SJCRH30 (cell line): ENCODE measurements at regions not wholly inside any gene's neighbourhood (a gene's known extent, or its start where the extent isn't known, plus 50 kb on each side); places are given as distances from the start of the nearest gene placed in this dataset.

Source experiments
- DNase-seq, 2 experiments: peaks; one replicate each; pipeline ENCODE4 v3.0.0-alpha.2; 2015 to 2020
- H3K27ac ChIP-seq: fragments of 250-450 bp; sonication (Bioruptor Pico); 2 replicates; pipeline ENCODE4 v1.5.1; 2020; ENCODE audit warnings: mild to moderate bottlenecking, moderate library complexity
- H3K27me3 ChIP-seq: fragments of 250-450 bp; sonication (Bioruptor Pico); 2 replicates; pipeline ENCODE4 v1.5.1; 2020; ENCODE audit warnings: mild to moderate bottlenecking, moderate library complexity
- H3K36me3 ChIP-seq: fragments of 250-450 bp; sonication (Bioruptor Pico); 2 replicates; pipeline ENCODE4 v1.5.1; 2020; ENCODE audit warnings: mild to moderate bottlenecking, moderate library complexity
- H3K4me1 ChIP-seq: fragments of 250-450 bp; sonication (Bioruptor Pico); 2 replicates; pipeline ENCODE4 v1.5.1; 2020; ENCODE audit warnings: mild to moderate bottlenecking, moderate library complexity
- H3K4me3 ChIP-seq: fragments of 250-450 bp; sonication (Bioruptor Pico); 2 replicates; pipeline ENCODE4 v1.5.1; 2020; ENCODE audit warnings: mild to moderate bottlenecking, moderate library complexity
- H3K9me3 ChIP-seq: fragments of 250-450 bp; sonication (Bioruptor Pico); replicated peaks from 2 replicates; pipeline ENCODE4 v1.5.1; 2020; ENCODE audit warnings: mild to moderate bottlenecking, moderate library complexity

DNA sequence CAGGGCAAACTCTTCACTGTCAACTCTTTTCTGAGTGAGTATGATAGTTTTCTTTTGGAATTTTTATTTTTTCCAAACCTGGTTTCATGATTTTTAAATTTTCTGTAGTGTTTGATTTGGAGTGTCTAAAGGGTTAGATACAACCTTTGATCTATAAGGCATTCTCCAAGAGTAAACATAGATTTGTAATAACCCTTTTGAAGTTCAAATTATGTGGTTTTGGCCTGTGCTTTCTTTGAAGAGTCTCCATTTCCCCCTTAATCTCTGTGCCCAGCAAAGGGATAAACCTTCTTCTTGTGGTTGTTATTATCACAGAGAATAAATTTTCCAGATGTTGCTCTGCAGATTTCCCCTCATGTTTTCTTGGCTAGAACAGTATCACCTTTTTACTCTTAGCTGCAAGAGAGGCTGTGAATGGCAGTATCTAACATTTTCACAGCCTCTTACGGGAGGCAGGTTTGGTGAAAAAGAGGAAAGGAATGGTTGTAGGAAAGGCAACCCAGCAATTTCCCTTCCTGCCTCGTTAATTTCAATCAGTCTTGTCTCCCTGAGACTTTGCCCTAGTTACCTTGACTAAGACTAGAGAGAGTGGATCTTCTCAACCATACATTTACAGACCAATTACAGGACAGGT is 83.3 kb upstream of the AKIRIN2 start:
- no peaks in the 10 kb centered on the region for H3K36me3 ChIP-seq

GRCh38 chr6:87784690-87785089 is 82.7 kb upstream of the AKIRIN2 start:
- no peaks in the 10 kb centered on the region for H3K27me3 ChIP-seq
- H3K9me3 ChIP-seq, result no peaks in the 10 kb centered on the region
- no peak for DNase-seq
- H3K4me3 ChIP-seq, result no peak overlapping the region
- no peaks in the 10 kb centered on the region for H3K36me3 ChIP-seq
- H3K27ac ChIP-seq, result no peak overlapping the region
- H3K4me1 ChIP-seq, result no peaks in the 10 kb centered on the region

More for the DNA sequence above, 83.3 kb upstream of the AKIRIN2 start:
- no peak for DNase-seq
- no peaks in the 10 kb centered on the region for H3K27me3 ChIP-seq
- no peak overlapping the region for H3K4me3 ChIP-seq
- H3K4me1 ChIP-seq, result no peaks in the 10 kb centered on the region
- no peak overlapping the region for H3K27ac ChIP-seq
- H3K9me3 ChIP-seq, result no peaks in the 10 kb centered on the region

- Histone ChIP-seq H3K4me1 (no peaks in the 10 kb centered on the region), H3K27ac (no peak overlapping the region), H3K9me3 (no peaks in the 10 kb centered on the region), H3K27me3 (no peaks in the 10 kb centered on the region), H3K36me3 (no peaks in the 10 kb centered on the region), H3K4me3 (no peak overlapping the region)
- no peak for DNase-seq
These were observed 82.0 kb upstream of the AKIRIN2 start for GRCh38 chr6:87784051-87784450.

DNA sequence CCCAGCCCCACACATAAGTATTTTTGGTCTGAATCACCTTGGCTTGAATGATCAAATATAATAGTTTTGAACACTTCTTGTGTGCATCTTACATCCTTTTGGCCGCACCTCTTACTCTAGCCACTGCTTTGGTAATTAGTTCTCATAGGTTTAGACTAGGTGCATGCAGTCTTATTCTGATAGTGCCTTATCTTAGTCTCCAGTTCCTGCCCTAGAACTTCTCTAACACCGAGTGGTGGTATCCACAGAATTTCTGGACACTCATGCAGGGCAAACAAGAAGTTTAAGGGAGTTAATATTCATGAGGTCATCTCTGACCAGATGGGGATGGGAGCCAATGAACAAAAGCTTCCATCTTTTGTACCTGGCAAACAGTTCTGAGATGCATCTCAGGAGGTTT is 77.5 kb upstream of the AKIRIN2 start:
- H3K27me3 ChIP-seq, result no peaks in the 10 kb centered on the region
- no peaks in the 10 kb centered on the region for H3K36me3 ChIP-seq
- no peaks in the 10 kb centered on the region for H3K4me1 ChIP-seq
- DNase-seq, result no peak
- H3K9me3 ChIP-seq, result no peaks in the 10 kb centered on the region
- H3K27ac ChIP-seq, result no peak overlapping the region
- H3K4me3 ChIP-seq, result no peak overlapping the region

DNA sequence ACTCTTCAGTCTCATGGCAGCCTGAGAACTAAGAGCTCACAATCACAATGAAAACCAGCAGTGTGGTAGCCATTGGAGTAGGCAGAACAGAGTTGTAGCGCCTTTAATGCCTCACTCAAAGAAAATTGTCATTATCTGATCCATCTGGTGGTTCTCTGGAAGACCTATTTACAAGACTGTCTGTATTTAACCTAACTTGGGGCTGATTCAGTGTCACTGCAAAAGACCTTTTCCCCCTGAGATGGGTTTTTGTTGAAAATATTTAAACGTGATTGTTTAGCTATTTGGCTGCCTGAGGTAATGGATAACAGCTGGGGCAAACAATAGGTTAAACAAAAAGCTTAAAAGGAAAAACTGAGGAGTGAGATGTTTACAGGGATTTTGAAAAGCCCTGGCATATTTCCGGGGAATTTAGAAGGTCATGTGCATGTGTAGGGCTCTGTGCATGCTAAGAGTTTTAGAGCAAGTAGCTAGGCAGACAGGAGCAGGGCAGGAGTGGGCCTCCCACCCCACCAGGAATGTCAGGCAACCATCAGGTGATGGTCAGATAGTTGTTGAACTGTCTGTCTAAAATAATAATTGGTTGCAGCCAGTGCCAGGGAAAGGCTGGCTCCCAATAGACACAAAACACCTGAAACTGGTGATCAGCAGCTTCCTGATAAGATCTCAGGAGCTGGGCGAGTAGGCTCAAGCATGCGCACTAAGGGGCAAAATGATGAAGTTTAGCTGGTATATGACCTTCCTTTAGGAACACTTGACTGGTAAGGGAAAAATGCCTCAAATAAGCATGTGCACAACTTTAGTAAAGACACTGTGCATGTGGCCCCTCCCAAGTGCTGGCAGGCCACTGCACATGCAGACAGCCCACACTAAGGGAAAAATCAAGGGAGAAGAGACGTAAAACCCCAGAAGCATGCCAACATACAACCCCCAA is 70.8 kb upstream of the AKIRIN2 start:
- peak overlapping the region; percentile 26; the same call in 1 of the 2 replicates for H3K27ac ChIP-seq
- H3K36me3 ChIP-seq, result no peaks in the 10 kb centered on the region
- DNase-seq, result peak; percentile 13 to 64
- no peaks in the 10 kb centered on the region for H3K27me3 ChIP-seq
- H3K9me3 ChIP-seq, result no peaks in the 10 kb centered on the region
- H3K4me1 ChIP-seq, result peaks cover 8% of the 10 kb centered on the region
- H3K4me3 ChIP-seq, result peak overlapping the region; percentile 19; the same call in 1 of the 2 replicates

- Histone ChIP-seq H3K4me3 (no peak overlapping the region), H3K4me1 (peaks cover 6% of the 10 kb centered on the region), H3K36me3 (no peaks in the 10 kb centered on the region), H3K27ac (no peak overlapping the region), H3K27me3 (no peaks in the 10 kb centered on the region), H3K9me3 (no peaks in the 10 kb centered on the region)
- DNase-seq, result no peak
These were observed 65.4 kb upstream of the AKIRIN2 start for GRCh38 chr6:87767478-87767877.

GRCh38 chr6:87766211-87766610 is 64.2 kb upstream of the AKIRIN2 start:
- peak in 1 of 2 experiments; percentile 38 for DNase-seq
- H3K27ac ChIP-seq, result no peak overlapping the region
- H3K36me3 ChIP-seq, result no peaks in the 10 kb centered on the region
- H3K9me3 ChIP-seq, result no peaks in the 10 kb centered on the region
- no peaks in the 10 kb centered on the region for H3K27me3 ChIP-seq
- no peaks in the 10 kb centered on the region for H3K4me1 ChIP-seq
- H3K4me3 ChIP-seq, result no peak overlapping the region

DNA sequence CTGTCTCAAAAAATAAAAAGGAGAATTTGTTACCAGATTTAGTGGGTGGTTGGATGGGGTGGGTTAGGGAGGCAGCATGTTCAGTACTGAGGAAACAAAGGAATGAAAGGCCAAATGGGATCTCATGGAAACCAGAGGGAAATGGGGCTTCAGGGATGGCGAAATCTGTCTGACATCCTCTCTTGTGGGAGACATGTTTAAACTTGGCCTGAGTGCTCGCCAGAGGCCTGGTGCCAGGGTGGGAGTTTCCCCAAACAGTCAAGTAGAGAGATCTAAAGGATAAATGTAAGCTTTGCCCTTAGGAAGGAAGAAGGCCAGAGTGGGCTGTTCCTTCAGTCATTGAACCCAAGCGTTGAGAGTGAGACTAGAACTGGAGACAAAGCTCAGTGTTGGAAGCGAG is 61.9 kb upstream of the AKIRIN2 start:
- Histone ChIP-seq H3K9me3 (no peaks in the 10 kb centered on the region), H3K4me1 (no peaks in the 10 kb centered on the region), H3K27ac (no peak overlapping the region), H3K4me3 (no peak overlapping the region), H3K36me3 (no peaks in the 10 kb centered on the region), H3K27me3 (no peaks in the 10 kb centered on the region)
- no peak for DNase-seq

DNA sequence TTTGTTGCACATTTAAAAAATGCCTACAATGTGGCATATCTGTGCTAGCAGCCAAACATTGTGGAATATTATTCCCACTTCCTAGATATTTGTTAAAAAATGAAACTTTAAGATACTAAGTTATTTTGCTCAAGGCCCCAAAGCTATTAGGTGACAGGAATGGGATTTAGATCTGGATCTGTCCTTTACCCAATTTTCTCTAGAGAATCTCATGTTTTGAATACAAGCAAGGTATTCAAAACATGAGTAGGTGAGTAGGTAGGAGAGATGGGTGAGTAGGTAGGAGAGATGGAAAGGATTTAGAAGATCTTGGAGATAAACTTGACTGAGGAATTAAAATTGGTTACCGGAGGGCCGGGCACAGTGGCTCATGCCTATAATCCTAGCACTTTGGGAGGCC is 61.2 kb upstream of the AKIRIN2 start:
- no peak for DNase-seq
- Histone ChIP-seq H3K36me3 (no peaks in the 10 kb centered on the region), H3K27me3 (no peaks in the 10 kb centered on the region)

DNA sequence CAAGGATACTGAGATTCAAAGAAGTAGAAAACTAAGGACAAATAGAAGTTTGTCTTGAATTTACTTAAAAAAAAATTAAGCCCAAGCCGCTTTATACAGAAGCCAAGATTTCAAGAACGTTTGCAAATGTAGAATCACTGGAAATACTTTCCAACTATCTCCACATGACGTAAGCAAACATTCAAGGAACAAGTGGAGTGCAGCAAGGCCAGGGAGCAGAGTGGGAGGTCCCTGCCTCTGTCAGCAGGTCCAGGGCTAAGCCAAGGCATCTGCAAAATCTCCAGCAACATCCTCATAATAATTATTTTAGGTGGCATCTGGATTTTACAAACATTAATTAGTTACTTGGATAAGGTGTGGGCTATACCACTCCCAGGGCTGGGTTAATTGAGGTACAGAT is 60.1 kb upstream of the AKIRIN2 start:
- H3K27ac ChIP-seq, result no peak overlapping the region
- no peaks in the 10 kb centered on the region for H3K27me3 ChIP-seq
- no peak overlapping the region for H3K4me3 ChIP-seq
- no peaks in the 10 kb centered on the region for H3K36me3 ChIP-seq
- no peaks in the 10 kb centered on the region for H3K4me1 ChIP-seq
- DNase-seq, result no peak
- H3K9me3 ChIP-seq, result no peaks in the 10 kb centered on the region

More for the DNA sequence above, 61.2 kb upstream of the AKIRIN2 start:
- no peak overlapping the region for H3K4me3 ChIP-seq
- H3K4me1 ChIP-seq, result no peaks in the 10 kb centered on the region
- H3K9me3 ChIP-seq, result no peaks in the 10 kb centered on the region
- H3K27ac ChIP-seq, result no peak overlapping the region

GRCh38 chr6:87757792-87758191 is 55.8 kb upstream of the AKIRIN2 start:
- H3K27ac ChIP-seq, result no peak overlapping the region
- no peaks in the 10 kb centered on the region for H3K9me3 ChIP-seq
- no peaks in the 10 kb centered on the region for H3K27me3 ChIP-seq
- H3K4me3 ChIP-seq, result no peak overlapping the region
- peaks cover 14% of the 10 kb centered on the region; the same call in 1 of the 2 replicates for H3K4me1 ChIP-seq
- DNase-seq, result no peak
- H3K36me3 ChIP-seq, result no peaks in the 10 kb centered on the region

DNA sequence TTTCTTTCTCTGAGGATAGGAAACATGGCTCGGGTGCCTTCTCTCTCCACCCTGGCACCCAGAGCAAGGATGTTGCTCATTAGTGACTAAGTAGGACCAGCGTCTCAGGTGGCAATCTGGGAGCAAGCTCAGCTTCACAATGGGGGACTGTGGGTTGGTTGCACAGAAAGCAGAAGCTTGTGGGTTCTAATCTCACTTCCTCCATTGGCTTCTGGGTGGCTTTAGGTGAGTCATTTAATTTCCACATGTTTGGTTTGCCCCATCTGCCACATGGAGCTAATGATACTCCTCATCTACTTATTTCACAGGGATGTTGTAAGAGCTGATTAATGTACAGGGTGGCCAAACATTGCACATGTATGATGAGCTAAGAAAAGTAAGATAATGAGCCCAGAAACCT is 54.8 kb upstream of the AKIRIN2 start:
- no peaks in the 10 kb centered on the region for H3K9me3 ChIP-seq
- peak; percentile 73 to 80 for DNase-seq
- H3K36me3 ChIP-seq, result no peaks in the 10 kb centered on the region
- peaks cover 14% of the 10 kb centered on the region; the same call in 1 of the 2 replicates for H3K4me1 ChIP-seq
- H3K27me3 ChIP-seq, result no peaks in the 10 kb centered on the region
- no peak overlapping the region; the same call in 1 of the 2 replicates for H3K4me3 ChIP-seq
- H3K27ac ChIP-seq, result peak overlapping the region; percentile 87

- no peaks in the 10 kb centered on the region for H3K36me3 ChIP-seq
- H3K27me3 ChIP-seq, result no peaks in the 10 kb centered on the region
- no peaks in the 10 kb centered on the region for H3K9me3 ChIP-seq
- DNase-seq, result peak; percentile 80 to 83
- H3K27ac ChIP-seq, result peak overlapping the region; percentile 87
- H3K4me3 ChIP-seq, result peak overlapping the region; percentile 20
- peaks cover 14% of the 10 kb centered on the region; the same call in 1 of the 2 replicates for H3K4me1 ChIP-seq
These were observed 54.0 kb upstream of the AKIRIN2 start for GRCh38 chr6:87755708-87756671.

DNA sequence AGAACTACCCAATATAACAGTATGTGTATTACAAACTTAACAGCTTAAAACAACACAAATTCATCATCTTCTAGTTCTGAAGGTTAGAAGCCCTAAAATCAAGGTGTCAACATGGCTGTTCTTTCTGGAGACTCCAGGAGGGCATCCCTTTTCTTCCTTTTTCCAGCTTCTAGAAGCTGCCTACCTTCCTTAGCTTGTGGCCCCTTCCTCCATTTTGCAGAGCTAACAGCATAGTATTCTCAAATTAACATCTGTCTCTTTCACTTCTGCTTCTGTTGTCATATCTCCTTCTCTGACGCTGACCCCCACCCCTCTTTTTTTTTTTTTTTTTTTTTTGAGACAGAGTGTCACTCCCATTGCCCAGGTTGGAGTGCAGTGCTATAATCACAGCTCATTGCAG is 52.8 kb upstream of the AKIRIN2 start:
- H3K9me3 ChIP-seq, result no peaks in the 10 kb centered on the region

More for the DNA sequence above, 52.8 kb upstream of the AKIRIN2 start:
- H3K27me3 ChIP-seq, result no peaks in the 10 kb centered on the region
- H3K27ac ChIP-seq, result no peak overlapping the region
- no peak for DNase-seq
- no peak overlapping the region for H3K4me3 ChIP-seq
- peaks cover 14% of the 10 kb centered on the region; the same call in 1 of the 2 replicates for H3K4me1 ChIP-seq
- H3K36me3 ChIP-seq, result no peaks in the 10 kb centered on the region
